H9 (cell line): ENCODE measurements at regions not wholly inside any gene's neighbourhood (a gene's known extent, or its start where the extent isn't known, plus 50 kb on each side); places are given as distances from the start of the nearest gene placed in this dataset.

Experiments used
- DNase-seq: peaks from one replicate; pipeline ENCODE4 v3.0.0-alpha.2; 2017
- H2AFZ ChIP-seq: one replicate; pipeline ENCODE4 v1.6.1; 2013; ENCODE audit warnings: mild to moderate bottlenecking, low read length, control low read depth, moderate library complexity
- H2AK5ac ChIP-seq: 2 replicates; pipeline ENCODE4 v1.6.1; 2013; ENCODE audit warnings: low read length, control low read depth, mixed read lengths; ENCODE audit not compliant: insufficient read length
- H2BK120ac ChIP-seq: one replicate; pipeline ENCODE4 v1.6.1; 2013; ENCODE audit warnings: low read depth, mild to moderate bottlenecking, low read length, control low read depth, inconsistent platforms; ENCODE audit not compliant: poor library complexity, severe bottlenecking
- H2BK12ac ChIP-seq: 2 replicates; pipeline ENCODE4 v1.6.1; 2013; ENCODE audit warnings: low read length, control low read depth, mixed read lengths, low read depth; ENCODE audit not compliant: insufficient read length
- H2BK15ac ChIP-seq: 2 replicates; pipeline ENCODE4 v1.6.1; 2013; ENCODE audit warnings: low read depth, low read length, control low read depth
- H2BK20ac ChIP-seq: one replicate; pipeline ENCODE4 v1.6.1; 2013; ENCODE audit warnings: low read depth, mild to moderate bottlenecking, low read length, control low read depth, inconsistent platforms; ENCODE audit not compliant: poor library complexity, severe bottlenecking
- H2BK5ac ChIP-seq: 2 replicates; pipeline ENCODE4 v1.6.1; 2013; ENCODE audit warnings: low read length, control low read depth, mixed read lengths; ENCODE audit not compliant: insufficient read length
- H3K14ac ChIP-seq: 2 replicates; pipeline ENCODE4 v1.6.1; 2013; ENCODE audit warnings: low read length, control low read depth; ENCODE audit not compliant: insufficient read depth
- H3K18ac ChIP-seq: 2 replicates; pipeline ENCODE4 v1.6.1; 2013; ENCODE audit warnings: low read depth, mild to moderate bottlenecking, mixed read lengths, low read length, control low read depth; ENCODE audit not compliant: insufficient read length
- H3K23ac ChIP-seq: 2 replicates; pipeline ENCODE4 v1.6.1; 2013; ENCODE audit warnings: low read length, control low read depth, mixed read lengths, low read depth; ENCODE audit not compliant: insufficient read length
- H3K23me2 ChIP-seq: 2 replicates; pipeline ENCODE4 v1.6.1; 2013; ENCODE audit warnings: low read depth, mild to moderate bottlenecking, mixed read lengths, low read length, control low read depth; ENCODE audit not compliant: insufficient read length, poor library complexity, severe bottlenecking
- H3K27ac ChIP-seq: 2 replicates; pipeline ENCODE4 v1.5.1; 2013; ENCODE audit warnings: low read length, control low read depth, mixed read lengths, low read depth; ENCODE audit not compliant: insufficient read length
- H3K27me3 ChIP-seq: 2 replicates; pipeline ENCODE4 v1.6.1; 2013; ENCODE audit warnings: low read length, control low read depth, inconsistent platforms; ENCODE audit not compliant: insufficient read depth
- H3K4ac ChIP-seq: 2 replicates; pipeline ENCODE4 v1.6.1; 2013; ENCODE audit warnings: low read depth, mild to moderate bottlenecking, control low read depth, inconsistent platforms, low read length, moderate library complexity
- H3K4me1 ChIP-seq: 2 replicates; pipeline ENCODE4 v1.6.1; 2013; ENCODE audit warnings: low read length, control low read depth, inconsistent platforms; ENCODE audit not compliant: insufficient read depth
- H3K4me2 ChIP-seq: 2 replicates; pipeline ENCODE4 v1.6.1; 2013; ENCODE audit warnings: low read length, control low read depth, mixed read lengths; ENCODE audit not compliant: insufficient read length, insufficient read depth
- H3K56ac ChIP-seq: 2 replicates; pipeline ENCODE4 v1.6.1; 2013; ENCODE audit warnings: low read depth, mild to moderate bottlenecking, mixed read lengths, low read length, control low read depth; ENCODE audit not compliant: insufficient read length
- H3K79me1 ChIP-seq: 2 replicates; pipeline ENCODE4 v1.6.1; 2013; ENCODE audit warnings: low read depth, mild to moderate bottlenecking, moderate library complexity, low read length, control low read depth, inconsistent platforms; ENCODE audit not compliant: insufficient read depth, poor library complexity, severe bottlenecking
- H3K79me2 ChIP-seq: 2 replicates; pipeline ENCODE4 v1.6.1; 2013; ENCODE audit warnings: low read length, control low read depth, inconsistent platforms; ENCODE audit not compliant: insufficient read depth
- H3K9ac ChIP-seq: 2 replicates; pipeline ENCODE4 v1.6.1; 2013; ENCODE audit warnings: low read length, control low read depth, mixed read lengths; ENCODE audit not compliant: insufficient read length; ENCODE audit errors: extremely low read depth
- H3K9me3 ChIP-seq: one replicate; pipeline ENCODE4 v1.6.1; 2013; ENCODE audit warnings: low read depth, low read length, inconsistent platforms; ENCODE audit not compliant: control insufficient read depth
- H3T11ph ChIP-seq: one replicate; pipeline ENCODE4 v1.6.1; 2013; ENCODE audit warnings: mild to moderate bottlenecking, low read length, control low read depth, inconsistent platforms
- H4K20me1 ChIP-seq: one replicate; pipeline ENCODE4 v1.6.1; 2013; ENCODE audit not compliant: control insufficient read depth, insufficient read length, insufficient read depth
- H4K5ac ChIP-seq: 2 replicates; pipeline ENCODE4 v1.6.1; 2013; ENCODE audit warnings: low read depth, mild to moderate bottlenecking, mixed read lengths, low read length, control low read depth; ENCODE audit not compliant: insufficient read length
- H4K8ac ChIP-seq: replicated peaks from 2 replicates; pipeline ENCODE4 v1.6.1; 2013; ENCODE audit warnings: low read length, control low read depth, mixed read lengths, low read depth; ENCODE audit not compliant: insufficient read length
- H4K91ac ChIP-seq: 2 replicates; pipeline ENCODE4 v1.6.1; 2013; ENCODE audit warnings: low read depth, mild to moderate bottlenecking, moderate library complexity, mixed read lengths, low read length, control low read depth; ENCODE audit not compliant: insufficient read length
- H3K27ac Mint-ChIP-seq, 3 experiments: 2 replicates in 2 of 3; 3 replicates in 1 of 3; pipeline ENCODE4 v1.8.0; 2020 to 2021; ENCODE audit warnings: mixed read lengths in 3 of 3, mild to moderate bottlenecking in 1 of 3, moderate library complexity in 1 of 3
- H3K27me3 Mint-ChIP-seq: 2 replicates; pipeline ENCODE4 v1.8.0; 2021; ENCODE audit warnings: low read depth, mild to moderate bottlenecking, moderate library complexity, mixed read lengths
- H3K36me3 Mint-ChIP-seq, 3 experiments: 2 replicates in 2 of 3; 3 replicates in 1 of 3; pipeline ENCODE4 v1.8.0; 2020 to 2021; ENCODE audit warnings: low read depth in 3 of 3, mixed read lengths in 3 of 3; ENCODE audit not compliant: insufficient read depth in 1 of 3
- H3K4me1 Mint-ChIP-seq, 2 experiments: 2 replicates each; pipeline ENCODE4 v1.8.0; 2020; ENCODE audit warnings: mixed read lengths in 2 of 2
- H3K4me3 Mint-ChIP-seq, 2 experiments: 2 replicates in 1 of 2; 3 replicates in 1 of 2; pipeline ENCODE4 v1.8.0; 2020 to 2021; ENCODE audit warnings: mild to moderate bottlenecking in 2 of 2, mixed read lengths in 2 of 2, moderate library complexity in 1 of 2
- H3K9me3 Mint-ChIP-seq, 2 experiments: 2 replicates in 1 of 2; 3 replicates in 1 of 2; pipeline ENCODE4 v1.8.0; 2020; ENCODE audit warnings: mild to moderate bottlenecking in 2 of 2, mixed read lengths in 2 of 2, moderate library complexity in 1 of 2
- CTCF ChIP-seq: fragments of 200-600 bp; sonication (generic); conservative IDR thresholded peaks from 3 replicates; pipeline ENCODE4 v1.8.0; 2021; ENCODE audit warnings: antibody characterized with exemption, mild to moderate bottlenecking
- WGBS: extraction: QIAGEN DNeasy Blood & Tissue Kit; methylation state at CpG from one replicate; pipeline ENCODE4 v1.1.7; 2013; ENCODE audit warnings: missing lambda C conversion rate, low lambda C conversion rate, mixed read lengths; ENCODE audit not compliant: insufficient read length; ENCODE audit errors: extremely low coverage; 5-methylcytosine and 5-hydroxymethylcytosine counted together

- no peak overlapping the region for H3K27ac ChIP-seq
- H4K91ac ChIP-seq = no peak overlapping the region
- H2BK15ac ChIP-seq = no peak overlapping the region
- 0 out of 2 replicates have a peak, but pooled peaks cover 7% of the 10 kb centered on the region for H3K4me1 ChIP-seq
- H3K9me3 ChIP-seq = no peaks in the 10 kb centered on the region
- no peaks in the 10 kb centered on the region; the same call in 1 of the 2 replicates for H3K27me3 ChIP-seq
- DNase-seq = no peak
- Mint-ChIP-seq H3K27me3 (peaks cover 28% of the 10 kb centered on the region), H3K9me3 (peaks cover 0 to 2% of the 10 kb centered on the region in 2 experiments; a peak in 2 of 5 replicates), H3K36me3 (peaks cover 0 to 5% (median 3%) of the 10 kb centered on the region in 3 experiments; a peak in 4 of 7 replicates), H3K4me1 (peaks cover 4 to 6% of the 10 kb centered on the region in 2 experiments), H3K27ac (no peak overlapping the region), H3K4me3 (no peak overlapping the region)
- no peak overlapping the region for H2AFZ ChIP-seq
- no peak overlapping the region for H2BK20ac ChIP-seq
- no peak overlapping the region for H2BK120ac ChIP-seq
- H3T11ph ChIP-seq = no peak overlapping the region
- WGBS = no CpG with 5 or more reads among the region's 1 CpG
- no peak overlapping the region for H3K23ac ChIP-seq
- no peak overlapping the region for H3K14ac ChIP-seq
- H3K18ac ChIP-seq = no peak overlapping the region
- no peak overlapping the region for H2BK5ac ChIP-seq
- TF ChIP-seq CTCF = no peak
- no peak overlapping the region for H4K8ac ChIP-seq
- no peak overlapping the region for H4K5ac ChIP-seq
- H3K4ac ChIP-seq = no peak overlapping the region
- H2AK5ac ChIP-seq = no peak overlapping the region
- no peaks in the 10 kb centered on the region for H3K79me1 ChIP-seq
- no peak overlapping the region for H3K56ac ChIP-seq
- no peaks in the 10 kb centered on the region for H3K79me2 ChIP-seq
- no peak overlapping the region for H3K4me2 ChIP-seq
- no peak overlapping the region for H2BK12ac ChIP-seq
- H3K23me2 ChIP-seq = no peaks in the 10 kb centered on the region
- H3K9ac ChIP-seq = no peak overlapping the region
- H4K20me1 ChIP-seq = no peaks in the 10 kb centered on the region
Measured at GRCh38 chr14:37974421-37974820, 233.3 kb upstream of the SSTR1 start.
